Peyer's patch (tissue), 4 donors: ENCODE measurements at regions not wholly inside any gene's neighbourhood (a gene's known extent, or its start where the extent isn't known, plus 50 kb on each side); places are given as distances from the start of the nearest gene placed in this dataset.

Source experiments
- POLR2A ChIP-seq, 2 donors: fragments of 450-650 bp; IDR thresholded peaks; one replicate each; pipeline ENCODE4 v1.5.1; 2017; ENCODE audit warnings: antibody characterized with exemption in 2 of 2, mild to moderate bottlenecking in 2 of 2, moderate library complexity in 2 of 2
- TF ChIP-seq, protein P1 (sequence below), 6 experiments: fragments of 450-650 bp in 4 of 6; fragments of 200-600 bp in 2 of 6; sonication (generic) in 1 of 6; IDR thresholded peaks; one replicate each; pipeline ENCODE4 v1.5.1; 2017 to 2019; ENCODE audit warnings: antibody characterized with exemption in 6 of 6, mild to moderate bottlenecking in 3 of 6, moderate library complexity in 1 of 6

- TF ChIP-seq, protein P1, sequence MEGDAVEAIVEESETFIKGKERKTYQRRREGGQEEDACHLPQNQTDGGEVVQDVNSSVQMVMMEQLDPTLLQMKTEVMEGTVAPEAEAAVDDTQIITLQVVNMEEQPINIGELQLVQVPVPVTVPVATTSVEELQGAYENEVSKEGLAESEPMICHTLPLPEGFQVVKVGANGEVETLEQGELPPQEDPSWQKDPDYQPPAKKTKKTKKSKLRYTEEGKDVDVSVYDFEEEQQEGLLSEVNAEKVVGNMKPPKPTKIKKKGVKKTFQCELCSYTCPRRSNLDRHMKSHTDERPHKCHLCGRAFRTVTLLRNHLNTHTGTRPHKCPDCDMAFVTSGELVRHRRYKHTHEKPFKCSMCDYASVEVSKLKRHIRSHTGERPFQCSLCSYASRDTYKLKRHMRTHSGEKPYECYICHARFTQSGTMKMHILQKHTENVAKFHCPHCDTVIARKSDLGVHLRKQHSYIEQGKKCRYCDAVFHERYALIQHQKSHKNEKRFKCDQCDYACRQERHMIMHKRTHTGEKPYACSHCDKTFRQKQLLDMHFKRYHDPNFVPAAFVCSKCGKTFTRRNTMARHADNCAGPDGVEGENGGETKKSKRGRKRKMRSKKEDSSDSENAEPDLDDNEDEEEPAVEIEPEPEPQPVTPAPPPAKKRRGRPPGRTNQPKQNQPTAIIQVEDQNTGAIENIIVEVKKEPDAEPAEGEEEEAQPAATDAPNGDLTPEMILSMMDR (IDR thresholded peaks at IDR 0.05), result no peak
- no peak for TF ChIP-seq POLR2A (IDR thresholded peaks at IDR 0.05)
Measured at GRCh38 chr1:59078070-59078800, 218.7 kb upstream of the FGGY start.
